Common myeloid progenitor, CD34-positive (primary cell): ENCODE measurements at regions not wholly inside any gene's neighbourhood (a gene's known extent, or its start where the extent isn't known, plus 50 kb on each side); places are given as distances from the start of the nearest gene placed in this dataset.

Experiments used
- CTCF ChIA-PET: fragments of 350-600 bp; sonication (Branson Sonifier 250); formaldehyde crosslinking; loops from one replicate; lab custom pipeline; 2021; ENCODE audit warnings: antibody characterized with exemption; lab: Charles Lee
- POLR2A ChIA-PET: fragments of 350-600 bp; sonication (Branson Sonifier 250); formaldehyde crosslinking; loops from one replicate; lab custom pipeline; 2021; ENCODE audit warnings: antibody characterized with exemption; lab: Charles Lee
- DNase-seq, 3 donors: peaks; one replicate each; pipeline versions ENCODE4 v3.0.0 to v3.0.0-alpha.2; 2013
- H3K27ac ChIP-seq, 2 experiments: 1 replicate in 1 of 2; 2 replicates in 1 of 2; pipeline ENCODE4 v1.7.0; 2013; ENCODE audit warnings: inconsistent platforms in 2 of 2, low read length in 2 of 2, mild to moderate bottlenecking in 2 of 2, low read depth in 1 of 2, moderate library complexity in 1 of 2; ENCODE audit not compliant: severe bottlenecking in 2 of 2, insufficient read depth in 1 of 2, poor library complexity in 1 of 2
- H3K27me3 ChIP-seq, 5 experiments: replicated peaks in 2 of 5; 1 replicate in 3 of 5; 2 replicates in 2 of 5; pipeline versions ENCODE4 v1.6.1 to v1.7.0; 2013; ENCODE audit warnings: low read length in 4 of 5, mild to moderate bottlenecking in 2 of 5, moderate library complexity in 2 of 5, inconsistent platforms in 1 of 5; ENCODE audit not compliant: insufficient read depth in 5 of 5, control insufficient read depth in 4 of 5
- H3K36me3 ChIP-seq, 4 experiments: 1 replicate in 2 of 4; 2 replicates in 2 of 4; pipeline versions ENCODE4 v1.6.1 to v1.7.0; 2013; ENCODE audit warnings: low read length in 3 of 4, control low read depth in 1 of 4, mild to moderate bottlenecking in 1 of 4; ENCODE audit not compliant: control insufficient read depth in 4 of 4, insufficient read depth in 4 of 4
- H3K4me1 ChIP-seq, 4 experiments: 1 replicate in 3 of 4; 2 replicates in 1 of 4; pipeline versions ENCODE4 v1.6.1 to v1.7.1; 2013; ENCODE audit warnings: low read length in 3 of 4, mild to moderate bottlenecking in 3 of 4, control low read depth in 1 of 4, inconsistent platforms in 1 of 4, moderate library complexity in 1 of 4; ENCODE audit not compliant: control insufficient read depth in 4 of 4, insufficient read depth in 4 of 4; ENCODE audit errors: control extremely low read depth in 1 of 4
- H3K4me3 ChIP-seq, 7 experiments: 1 replicate in 4 of 7; 2 replicates in 3 of 7; pipeline versions ENCODE4 v1.5.1 to v1.7.0; 2013; ENCODE audit warnings: mild to moderate bottlenecking in 7 of 7, low read length in 6 of 7, moderate library complexity in 6 of 7, inconsistent platforms in 2 of 7, low read depth in 2 of 7, control low read depth in 1 of 7; ENCODE audit not compliant: insufficient read depth in 4 of 7, control insufficient read depth in 1 of 7; ENCODE audit errors: extremely low read depth in 1 of 7
- H3K9me3 ChIP-seq, 5 experiments: 1 replicate in 4 of 5; 2 replicates in 1 of 5; pipeline versions ENCODE4 v1.6.1 to v1.7.1; 2013; ENCODE audit warnings: low read length in 4 of 5, mild to moderate bottlenecking in 2 of 5, inconsistent platforms in 1 of 5, low read depth in 1 of 5, moderate library complexity in 1 of 5; ENCODE audit not compliant: control insufficient read depth in 4 of 5, insufficient read depth in 2 of 5; ENCODE audit errors: control extremely low read depth in 1 of 5
- WGBS: methylation state at CpG from one replicate; pipeline ENCODE4 v1.1.5; 2013; ENCODE audit not compliant: insufficient coverage; 5-methylcytosine and 5-hydroxymethylcytosine counted together

DNA sequence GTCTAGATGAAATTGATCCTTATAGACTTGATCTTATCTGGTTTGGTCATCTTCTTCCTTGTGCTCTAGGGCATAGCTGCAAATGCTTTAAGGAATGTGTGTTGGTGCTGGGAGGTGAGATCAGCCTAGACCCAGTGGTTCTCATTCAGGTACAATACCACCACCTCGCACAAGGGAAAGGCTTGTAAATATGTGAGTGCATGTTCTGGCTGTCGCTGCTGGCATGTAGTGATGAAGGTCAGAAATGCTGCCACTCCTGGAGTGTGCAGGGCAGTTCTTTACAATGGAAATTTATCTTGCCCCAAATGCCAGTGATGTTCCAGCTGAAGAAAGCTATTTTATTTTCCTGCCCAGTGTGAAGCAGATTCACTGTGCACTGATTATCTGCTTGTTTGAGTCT is 900.9 kb downstream of the QKI start:
- POLR2A ChIA-PET = no interaction called here
- no peak for DNase-seq
- WGBS = 85% methylated on average over 2 of the region's 2 CpGs
- H3K9me3 ChIP-seq = no peaks in the 10 kb centered on the region
- no peak overlapping the region for H3K27ac ChIP-seq
- no peaks in the 10 kb centered on the region for H3K36me3 ChIP-seq
- no peak overlapping the region for H3K4me3 ChIP-seq
- no peaks in the 10 kb centered on the region for H3K27me3 ChIP-seq
- CTCF ChIA-PET = interaction anchor here (1.7 kb wide), 1 partner anchor 10 kb away, joined by 3 read pairs; no protein-coding TSS in a partner anchor
- H3K4me1 ChIP-seq = no peaks in the 10 kb centered on the region

- Histone ChIP-seq H3K27me3 (no peaks in the 10 kb centered on the region), H3K4me3 (no peak overlapping the region), H3K27ac (no peak overlapping the region), H3K36me3 (no peaks in the 10 kb centered on the region), H3K9me3 (peaks cover 0 to 2% (median 0%) of the 10 kb centered on the region in 5 experiments), H3K4me1 (no peaks in the 10 kb centered on the region)
- no peak for DNase-seq
- ChIA-PET CTCF (no interaction called here), POLR2A (no interaction called here)
Measured at GRCh38 chr6:164308339-164308738, 893.8 kb downstream of the QKI start.

DNA sequence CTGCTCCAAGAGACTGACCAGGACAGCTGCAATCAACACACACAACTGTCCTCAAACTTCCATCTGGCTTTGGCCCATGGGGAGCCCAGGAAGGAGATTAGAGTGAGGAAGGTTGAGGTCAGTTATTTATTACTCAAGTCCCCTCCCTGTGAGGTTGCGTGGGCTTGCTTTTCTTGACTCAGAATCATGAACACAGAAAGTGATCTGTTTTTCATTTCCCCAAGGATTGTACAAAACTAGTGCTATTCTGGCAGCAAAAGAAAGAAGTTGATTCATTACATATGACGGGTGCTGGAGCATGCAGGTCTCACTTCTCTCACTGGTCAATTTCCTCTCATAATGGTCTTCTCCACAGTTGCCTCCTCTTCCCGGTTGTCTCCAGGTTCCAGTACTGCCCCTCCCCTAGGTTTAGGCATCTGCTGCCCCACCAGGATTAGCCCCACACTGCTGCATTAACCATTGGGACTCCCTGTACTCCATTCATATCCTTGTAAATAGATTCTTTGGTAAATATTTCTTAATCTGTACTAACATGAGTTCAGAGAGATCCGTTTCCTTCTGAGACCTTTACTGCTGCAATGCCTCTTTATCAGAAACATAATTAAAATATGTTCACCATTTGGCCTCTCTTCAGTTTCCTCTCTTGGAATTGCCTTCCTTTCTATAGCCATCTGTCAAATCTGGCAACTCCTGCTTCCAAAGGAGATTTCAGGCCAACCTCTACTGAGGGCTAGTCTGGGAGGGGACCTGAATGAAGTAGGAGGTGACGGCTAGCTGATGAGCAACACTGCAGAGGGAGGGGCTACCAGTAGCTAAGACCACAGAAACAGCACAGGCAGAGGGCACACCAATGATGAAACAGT is 888.8 kb downstream of the QKI start:
- 95% methylated on average over 3 of the region's 5 CpGs for WGBS
- no peaks in the 10 kb centered on the region for H3K4me1 ChIP-seq
- no peaks in the 10 kb centered on the region for H3K27me3 ChIP-seq
- POLR2A ChIA-PET = no interaction called here
- H3K9me3 ChIP-seq = no peaks in the 10 kb centered on the region
- H3K36me3 ChIP-seq = no peaks in the 10 kb centered on the region
- CTCF ChIA-PET = no interaction called here
- no peak overlapping the region for H3K27ac ChIP-seq
- DNase-seq = no peak
- H3K4me3 ChIP-seq = no peak overlapping the region

DNA sequence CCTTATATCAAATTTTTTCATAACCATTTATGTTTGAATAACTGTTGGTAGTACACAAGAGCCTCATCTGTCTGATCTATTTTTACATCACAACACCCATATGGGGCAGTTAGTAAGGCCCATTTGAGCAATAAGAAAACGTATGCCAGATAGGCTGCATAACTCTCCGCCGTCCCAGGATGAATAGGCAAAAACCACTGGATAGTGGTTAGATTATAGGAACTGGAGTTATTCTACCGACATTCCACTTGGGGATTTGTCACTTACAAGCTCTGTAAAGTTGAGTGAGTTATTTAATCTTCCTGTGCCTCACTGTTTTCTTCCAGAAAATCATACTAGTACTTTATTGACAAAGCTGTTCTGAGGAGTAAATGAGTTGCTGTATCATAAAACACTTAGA is 881.9 kb downstream of the QKI start:
- H3K36me3 ChIP-seq = no peaks in the 10 kb centered on the region
- DNase-seq = no peak
- no peak overlapping the region for H3K4me3 ChIP-seq
- H3K4me1 ChIP-seq = no peaks in the 10 kb centered on the region
- H3K27me3 ChIP-seq = no peaks in the 10 kb centered on the region
- peaks cover 0 to 2% (median 0%) of the 10 kb centered on the region in 5 experiments for H3K9me3 ChIP-seq
- WGBS = 93% methylated on average over 4 of the region's 4 CpGs
- H3K27ac ChIP-seq = no peak overlapping the region
- POLR2A ChIA-PET = no interaction called here
- CTCF ChIA-PET = no interaction called here

GRCh38 chr6:164294047-164294784 is 879.7 kb downstream of the QKI start:
- Histone ChIP-seq H3K4me3 (no peak overlapping the region), H3K9me3 (peaks cover 0 to 7% (median 0%) of the 10 kb centered on the region in 5 experiments), H3K36me3 (no peaks in the 10 kb centered on the region), H3K27ac (no peak overlapping the region), H3K4me1 (no peaks in the 10 kb centered on the region), H3K27me3 (no peaks in the 10 kb centered on the region)
- ChIA-PET POLR2A (no interaction called here), CTCF (no interaction called here)
- 97% methylated on average over 6 of the region's 9 CpGs for WGBS
- DNase-seq = no peak

GRCh38 chr6:164291224-164291623 is 876.7 kb downstream of the QKI start:
- no peak for DNase-seq
- POLR2A ChIA-PET = no interaction called here
- H3K27ac ChIP-seq = no peak overlapping the region
- no peaks in the 10 kb centered on the region for H3K27me3 ChIP-seq
- peaks cover 0 to 7% (median 0%) of the 10 kb centered on the region in 5 experiments for H3K9me3 ChIP-seq
- H3K36me3 ChIP-seq = no peaks in the 10 kb centered on the region
- CTCF ChIA-PET = no interaction called here
- no peaks in the 10 kb centered on the region for H3K4me1 ChIP-seq
- no peak overlapping the region for H3K4me3 ChIP-seq

GRCh38 chr6:164290101-164290500 is 875.6 kb downstream of the QKI start:
- no peaks in the 10 kb centered on the region for H3K36me3 ChIP-seq
- ChIA-PET CTCF (no interaction called here), POLR2A (no interaction called here)
- H3K4me3 ChIP-seq = no peak overlapping the region
- no peak overlapping the region for H3K27ac ChIP-seq
- H3K4me1 ChIP-seq = no peaks in the 10 kb centered on the region
- DNase-seq = no peak
- no peaks in the 10 kb centered on the region for H3K27me3 ChIP-seq
- WGBS = 100% methylated on average over 3 of the region's 3 CpGs
- H3K9me3 ChIP-seq = peaks cover 0 to 7% (median 0%) of the 10 kb centered on the region in 5 experiments
